ENCODE measurements at regions not wholly inside any gene's neighbourhood (a gene's known extent, or its start where the extent isn't known, plus 50 kb on each side); places are given as distances from the start of the nearest gene placed in this dataset.

- TF ChIP-seq CTCF (conservative IDR thresholded peaks at IDR 0.05 in 1 of 2, IDR thresholded peaks at IDR 0.05 in 1 of 2; ENCODE audit: extremely low read depth in 1 of 2, insufficient read depth in 1 of 2, low read depth in 1 of 2, low read length in 2 of 2) (no peak), EZH2 (IDR thresholded peaks at IDR 0.05; ENCODE audit: borderline replicate concordance, low read length) (no peak)
These were observed 71.4 kb upstream of the NHSL1 start for GRCh38 chr6:138570725-138571029.

Data from mammary epithelial cell (primary cell).